Colonic mucosa (tissue), 4 donors: ENCODE measurements at regions not wholly inside any gene's neighbourhood (a gene's known extent, or its start where the extent isn't known, plus 50 kb on each side); places are given as distances from the start of the nearest gene placed in this dataset.
"Not testable (repeated sequence)": the region's sequence is repeated elsewhere in the genome, so short reads cannot be mapped to it uniquely, and the experiment has no call there.

ENCODE experiments used
- DNase-seq: peaks from one replicate; pipeline ENCODE4 v3.0.0-alpha.2; 2020
- H3K27ac ChIP-seq: fragments of 200-600 bp; one replicate; pipeline ENCODE4 v1.8.0; 2021
- H3K27me3 ChIP-seq: fragments of 200-600 bp; one replicate; pipeline ENCODE4 v1.8.0; 2021
- H3K36me3 ChIP-seq: fragments of 200-600 bp; one replicate; pipeline ENCODE4 v1.8.0; 2021
- H3K4me1 ChIP-seq: fragments of 200-600 bp; one replicate; pipeline ENCODE4 v1.8.0; 2021; ENCODE audit warnings: mild to moderate bottlenecking
- H3K4me3 ChIP-seq: fragments of 200-600 bp; one replicate; pipeline ENCODE4 v1.8.0; 2021
- H3K9ac ChIP-seq, 2 donors: one replicate each; pipeline ENCODE4 v1.7.0; 2013; ENCODE audit warnings: control low read depth in 2 of 2, low read depth in 2 of 2, low read length in 2 of 2
- H3K9me3 ChIP-seq: fragments of 200-600 bp; one replicate; pipeline ENCODE4 v1.8.0; 2021
- intact Hi-C: fragments of 100-400 bp; cut with DNase I; formaldehyde crosslinking; loops from one replicate; pipeline ENCODE4 v1.14.1; 2022
- TF ChIP-seq, protein P1 (sequence below): fragments of 200-600 bp; IDR thresholded peaks from one replicate; pipeline ENCODE4 v1.8.0; 2022; ENCODE audit warnings: antibody characterized with exemption, mild to moderate bottlenecking
- donor health status: healthy.
- donor health status: DM: no; HTN: no; CAD: no.
- donor health status: DM: no; HTN: no; CAD: no.

DNA sequence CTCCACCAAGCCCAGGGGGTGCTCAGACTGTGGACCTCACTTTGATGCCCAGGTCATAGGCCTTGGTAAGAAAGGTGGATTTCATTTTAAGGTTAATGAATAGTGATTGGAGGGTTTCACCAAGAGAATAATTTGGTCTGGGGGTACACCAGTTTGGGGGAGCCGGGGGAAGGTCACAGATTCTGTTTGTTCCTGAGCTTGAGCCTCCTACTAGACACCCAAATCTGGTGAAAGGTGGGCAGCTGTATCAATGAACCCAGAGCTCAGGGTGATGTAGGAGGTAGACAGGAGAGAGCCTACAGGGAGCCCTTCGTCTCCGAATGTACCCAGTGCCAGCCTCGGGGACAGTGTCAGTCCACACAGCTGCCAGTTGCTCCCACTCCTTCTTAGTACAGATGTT lies 63.7 kb upstream of the ATP12A start:
- no peak overlapping the region for H3K4me3 ChIP-seq
- H3K27ac ChIP-seq: no peak overlapping the region
- H3K4me1 ChIP-seq: no peaks in the 10 kb centered on the region
- H3K9me3 ChIP-seq: no peaks in the 10 kb centered on the region
- TF ChIP-seq, protein P1, sequence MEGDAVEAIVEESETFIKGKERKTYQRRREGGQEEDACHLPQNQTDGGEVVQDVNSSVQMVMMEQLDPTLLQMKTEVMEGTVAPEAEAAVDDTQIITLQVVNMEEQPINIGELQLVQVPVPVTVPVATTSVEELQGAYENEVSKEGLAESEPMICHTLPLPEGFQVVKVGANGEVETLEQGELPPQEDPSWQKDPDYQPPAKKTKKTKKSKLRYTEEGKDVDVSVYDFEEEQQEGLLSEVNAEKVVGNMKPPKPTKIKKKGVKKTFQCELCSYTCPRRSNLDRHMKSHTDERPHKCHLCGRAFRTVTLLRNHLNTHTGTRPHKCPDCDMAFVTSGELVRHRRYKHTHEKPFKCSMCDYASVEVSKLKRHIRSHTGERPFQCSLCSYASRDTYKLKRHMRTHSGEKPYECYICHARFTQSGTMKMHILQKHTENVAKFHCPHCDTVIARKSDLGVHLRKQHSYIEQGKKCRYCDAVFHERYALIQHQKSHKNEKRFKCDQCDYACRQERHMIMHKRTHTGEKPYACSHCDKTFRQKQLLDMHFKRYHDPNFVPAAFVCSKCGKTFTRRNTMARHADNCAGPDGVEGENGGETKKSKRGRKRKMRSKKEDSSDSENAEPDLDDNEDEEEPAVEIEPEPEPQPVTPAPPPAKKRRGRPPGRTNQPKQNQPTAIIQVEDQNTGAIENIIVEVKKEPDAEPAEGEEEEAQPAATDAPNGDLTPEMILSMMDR: no peak
- H3K9ac ChIP-seq: no peak overlapping the region
- DNase-seq: no peak
- no peaks in the 10 kb centered on the region for H3K36me3 ChIP-seq
- no peaks in the 10 kb centered on the region for H3K27me3 ChIP-seq
- intact Hi-C loops: no loop called here

DNA sequence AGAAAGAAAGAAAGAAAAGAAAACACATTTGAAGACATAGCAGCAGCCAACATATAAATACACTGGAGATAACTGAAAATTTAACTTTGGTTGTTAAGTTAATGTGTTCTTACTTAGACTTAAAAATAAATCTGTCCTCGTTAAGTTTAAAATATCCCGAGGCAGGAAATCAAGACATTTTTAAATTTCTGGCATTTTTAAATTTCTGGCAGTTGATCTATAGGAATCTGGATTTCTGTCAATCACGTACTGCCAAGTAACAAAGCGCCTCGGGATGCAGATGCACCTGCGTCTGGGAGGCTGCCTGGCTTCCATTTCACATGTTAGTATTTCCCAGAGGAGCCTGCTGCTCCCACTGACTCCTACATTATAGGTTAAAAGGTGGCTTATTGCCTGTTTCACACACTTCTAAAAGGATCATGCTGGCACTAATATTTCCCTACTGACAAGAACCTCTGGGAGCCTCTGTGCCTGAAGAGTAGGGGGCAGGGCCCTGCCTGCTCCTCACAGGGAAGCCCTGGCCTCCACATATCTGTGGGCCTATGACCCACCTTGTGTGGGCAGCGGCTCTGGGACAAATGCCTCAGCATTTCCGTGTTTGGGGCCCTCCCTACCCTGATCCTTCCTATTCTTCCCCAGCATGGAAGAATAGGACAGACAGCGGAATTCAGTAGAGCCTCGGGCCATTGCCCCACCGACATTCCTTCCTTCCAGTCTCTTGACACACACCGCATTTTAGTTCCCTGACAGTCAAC lies 62.8 kb upstream of the ATP12A start:
- Histone ChIP-seq H3K36me3 (no peaks in the 10 kb centered on the region), H3K4me3 (no peak overlapping the region), H3K27ac (no peak overlapping the region), H3K4me1 (no peaks in the 10 kb centered on the region), H3K9ac (no peak overlapping the region), H3K27me3 (no peaks in the 10 kb centered on the region), H3K9me3 (no peaks in the 10 kb centered on the region)
- intact Hi-C loops: no loop called here
- DNase-seq: no peak
- TF ChIP-seq, protein P1: no peak

GRCh38 chr13:24618011-24618955 lies 61.9 kb upstream of the ATP12A start:
- Histone ChIP-seq H3K4me1 (no peaks in the 10 kb centered on the region), H3K27me3 (no peaks in the 10 kb centered on the region), H3K9ac (no peak overlapping the region), H3K4me3 (no peak overlapping the region), H3K36me3 (no peaks in the 10 kb centered on the region), H3K9me3 (no peaks in the 10 kb centered on the region), H3K27ac (no peak overlapping the region)
- DNase-seq: no peak
- intact Hi-C loops: no loop called here
- TF ChIP-seq, protein P1: no peak

DNA sequence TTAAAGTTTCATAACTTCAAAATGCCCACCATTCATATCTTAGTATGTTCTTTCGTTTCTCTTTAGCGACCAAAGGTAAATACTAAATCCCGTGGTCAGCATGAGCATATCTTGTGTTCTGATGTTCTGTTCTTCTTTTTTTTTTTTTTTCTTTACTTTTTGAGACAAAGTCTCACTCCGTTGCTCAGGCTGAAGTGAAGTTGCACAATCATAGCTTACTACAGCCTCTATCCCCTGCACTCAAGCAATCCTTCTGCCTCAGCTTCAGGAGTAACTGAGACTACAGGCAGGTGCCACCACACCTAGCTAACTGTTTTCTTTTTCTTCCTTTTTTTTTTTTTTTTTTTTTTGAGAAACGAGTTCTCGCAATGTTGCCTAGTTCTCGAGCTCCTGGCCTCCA lies 60.9 kb upstream of the ATP12A start:
- H3K4me3 ChIP-seq: no peak overlapping the region
- H3K4me1 ChIP-seq: no peaks in the 10 kb centered on the region
- no peaks in the 10 kb centered on the region for H3K9me3 ChIP-seq
- H3K36me3 ChIP-seq: no peaks in the 10 kb centered on the region
- TF ChIP-seq, protein P1: no peak
- H3K9ac ChIP-seq: no peak overlapping the region
- H3K27ac ChIP-seq: no peak overlapping the region
- H3K27me3 ChIP-seq: no peaks in the 10 kb centered on the region
- DNase-seq: no peak
- intact Hi-C loops: no loop called here

GRCh38 chr13:24622481-24623148 lies 57.6 kb upstream of the ATP12A start:
- H3K27me3 ChIP-seq, intact Hi-C loops, H3K27ac ChIP-seq, H3K9me3 ChIP-seq, H3K9ac ChIP-seq, DNase-seq, H3K4me1 ChIP-seq, H3K4me3 ChIP-seq, H3K36me3 ChIP-seq: not testable (repeated sequence)
